CD14-positive monocyte (primary cell): ENCODE measurements at regions not wholly inside any gene's neighbourhood (a gene's known extent, or its start where the extent isn't known, plus 50 kb on each side); places are given as distances from the start of the nearest gene placed in this dataset.

Experiments
- DNase-seq, 3 donors: peaks; one replicate each; pipeline ENCODE4 v3.0.0-alpha.2; 2011 to 2022
- H2AFZ ChIP-seq: 2 replicates; pipeline ENCODE4 v1.6.0; 2012; ENCODE audit warnings: mild to moderate bottlenecking, low read depth, low read length, inconsistent platforms; ENCODE audit not compliant: insufficient read depth, poor library complexity, severe bottlenecking
- H3K27ac ChIP-seq, 2 donors: 1 replicate in 1 of 2; 2 replicates in 1 of 2; pipeline ENCODE4 v1.5.1; 2012 to 2013; ENCODE audit warnings: low read length in 2 of 2, control low read depth in 1 of 2, inconsistent platforms in 1 of 2, low read depth in 1 of 2, mild to moderate bottlenecking in 1 of 2
- H3K27me3 ChIP-seq, 2 donors: one replicate each; pipeline versions ENCODE4 v1.6.0 to v1.6.1; 2011 to 2013; ENCODE audit warnings: low read length in 2 of 2; ENCODE audit not compliant: control insufficient read depth in 2 of 2, insufficient read depth in 2 of 2
- H3K36me3 ChIP-seq, 2 donors: replicated peaks in 1 of 2; 1 replicate in 1 of 2; 2 replicates in 1 of 2; pipeline versions ENCODE4 v1.5.1 to v1.6.1; 2012 to 2013; ENCODE audit warnings: low read length in 2 of 2, control low read depth in 1 of 2, inconsistent platforms in 1 of 2, mild to moderate bottlenecking in 1 of 2; ENCODE audit not compliant: insufficient read depth in 2 of 2, control insufficient read depth in 1 of 2
- H3K4me1 ChIP-seq, 2 donors: 1 replicate in 1 of 2; 2 replicates in 1 of 2; pipeline versions ENCODE4 v1.5.1 to v1.6.1; 2012 to 2013; ENCODE audit warnings: low read length in 2 of 2, control low read depth in 1 of 2, inconsistent platforms in 1 of 2, mild to moderate bottlenecking in 1 of 2, moderate library complexity in 1 of 2; ENCODE audit not compliant: insufficient read depth in 2 of 2, control insufficient read depth in 1 of 2
- H3K4me2 ChIP-seq: replicated peaks from 2 replicates; pipeline ENCODE3; 2012; ENCODE audit warnings: low read length, moderate library complexity, mild to moderate bottlenecking; ENCODE audit not compliant: poor library complexity, severe bottlenecking; ENCODE audit errors: extremely low read depth
- H3K4me3 ChIP-seq, 3 experiments: fragments of 200-600 bp in 1 of 3; sonication (generic) in 1 of 3; replicated peaks in 1 of 3; 1 replicate in 2 of 3; 2 replicates in 1 of 3; pipeline ENCODE4 v1.5.1; 2011 to 2013; ENCODE audit warnings: low read length in 3 of 3, mild to moderate bottlenecking in 3 of 3, control low read depth in 2 of 3, low read depth in 2 of 3, inconsistent platforms in 1 of 3, moderate library complexity in 1 of 3
- H3K79me2 ChIP-seq: 2 replicates; pipeline ENCODE4 v1.6.0; 2012; ENCODE audit warnings: mild to moderate bottlenecking, control low read depth, inconsistent platforms, low read length, moderate library complexity; ENCODE audit not compliant: insufficient read depth
- H3K9ac ChIP-seq: 2 replicates; pipeline ENCODE4 v1.6.0; 2017; ENCODE audit warnings: low read length, mild to moderate bottlenecking; ENCODE audit not compliant: insufficient read depth, poor library complexity, severe bottlenecking
- H3K9me3 ChIP-seq, 2 donors: replicated peaks in 1 of 2; 1 replicate in 1 of 2; 2 replicates in 1 of 2; pipeline versions ENCODE4 v1.5.1 to v1.6.1; 2012 to 2013; ENCODE audit warnings: low read length in 2 of 2, control low read depth in 1 of 2; ENCODE audit not compliant: control insufficient read depth in 1 of 2, insufficient read depth in 1 of 2
- H4K20me1 ChIP-seq: 2 replicates; pipeline ENCODE4 v1.6.0; 2012; ENCODE audit warnings: mild to moderate bottlenecking, low read length, control low read depth, moderate library complexity; ENCODE audit not compliant: insufficient read depth
- H3K27ac Mint-ChIP-seq, 7 donors: one replicate each; pipeline ENCODE4 v1.8.0; 2020; ENCODE audit warnings: mild to moderate bottlenecking in 7 of 7, mixed read lengths in 7 of 7, moderate library complexity in 6 of 7, inconsistent platforms in 2 of 7
- H3K27me3 Mint-ChIP-seq, 3 donors: one replicate each; pipeline ENCODE4 v1.8.0; 2021 to 2022; ENCODE audit warnings: low read depth in 3 of 3, mild to moderate bottlenecking in 3 of 3, mixed read lengths in 3 of 3, moderate library complexity in 3 of 3, inconsistent platforms in 1 of 3
- H3K36me3 Mint-ChIP-seq, 2 donors: one replicate each; pipeline ENCODE4 v1.8.0; 2020; ENCODE audit warnings: mixed read lengths in 2 of 2, inconsistent platforms in 1 of 2, mild to moderate bottlenecking in 1 of 2
- H3K4me1 Mint-ChIP-seq: one replicate; pipeline ENCODE4 v1.8.0; 2020; ENCODE audit warnings: mild to moderate bottlenecking, mixed read lengths
- H3K4me3 Mint-ChIP-seq, 2 donors: one replicate each; pipeline ENCODE4 v1.8.0; 2020; ENCODE audit warnings: mild to moderate bottlenecking in 2 of 2, mixed read lengths in 2 of 2, moderate library complexity in 1 of 2
- H3K9me3 Mint-ChIP-seq, 7 donors: one replicate each; pipeline ENCODE4 v1.8.0; 2020 to 2022; ENCODE audit warnings: mixed read lengths in 7 of 7, mild to moderate bottlenecking in 6 of 7, moderate library complexity in 6 of 7, inconsistent platforms in 2 of 7
- WGBS: methylation state at CpG from one replicate; pipeline ENCODE4 v1.1.5; 2013; ENCODE audit warnings: missing lambda C conversion rate; ENCODE audit not compliant: insufficient coverage; 5-methylcytosine and 5-hydroxymethylcytosine counted together
- intact Hi-C, 2 donors: fragments of 100-400 bp; cut with micrococcal nuclease; formaldehyde crosslinking; loops; one replicate each; pipeline versions ENCODE4 v1.15.0 to v1.15.1; 2023
- TF ChIP-seq, protein P1 (sequence below): fragments of 200-600 bp; IDR thresholded peaks from one replicate; pipeline ENCODE4 v1.8.0; 2022; ENCODE audit warnings: antibody characterized with exemption, mild to moderate bottlenecking

DNA sequence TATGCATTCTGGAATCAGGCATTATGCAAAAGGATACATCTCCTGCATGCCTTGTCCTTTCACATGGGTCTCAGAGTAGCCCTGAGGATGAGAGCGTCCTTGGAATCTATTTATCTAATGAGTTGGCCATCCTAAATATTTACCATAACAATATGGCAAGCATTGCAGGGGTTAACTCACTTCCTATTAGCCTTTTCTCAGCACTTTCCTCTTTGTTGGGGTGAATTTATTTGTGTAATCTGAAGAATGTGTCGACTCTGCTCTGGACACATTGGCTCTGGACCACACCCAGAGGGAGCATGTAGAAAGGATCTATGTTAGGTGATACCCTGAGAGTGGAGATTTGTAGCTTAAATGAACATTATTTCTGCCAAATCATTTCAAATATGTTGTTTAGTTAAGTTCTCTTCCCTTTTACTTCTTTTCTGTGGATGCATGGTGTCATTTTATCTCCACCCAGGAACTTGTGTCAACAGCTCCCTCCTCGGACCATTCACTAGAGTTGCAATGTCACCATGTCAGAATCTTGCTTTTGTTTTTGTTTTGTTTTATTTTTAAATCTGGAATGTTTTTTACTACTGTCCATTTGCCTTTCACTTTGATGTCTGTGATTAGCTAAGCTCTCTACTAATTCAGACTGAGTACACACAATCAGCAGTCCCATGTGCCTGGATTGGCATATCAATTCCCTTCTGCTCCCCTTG is 757.0 kb upstream of the MMS22L start:
- H3K4me3 ChIP-seq: no peak overlapping the region
- H3K79me2 ChIP-seq: no peaks in the 10 kb centered on the region
- H3K4me3 Mint-ChIP-seq: no peak overlapping the region
- no peaks in the 10 kb centered on the region for H4K20me1 ChIP-seq
- no peaks in the 10 kb centered on the region for H3K4me1 ChIP-seq
- H3K27me3 Mint-ChIP-seq: peaks cover 0 to 1% (median 0%) of the 10 kb centered on the region in 3 donors
- H3K27ac Mint-ChIP-seq: no peak overlapping the region
- TF ChIP-seq, protein P1, sequence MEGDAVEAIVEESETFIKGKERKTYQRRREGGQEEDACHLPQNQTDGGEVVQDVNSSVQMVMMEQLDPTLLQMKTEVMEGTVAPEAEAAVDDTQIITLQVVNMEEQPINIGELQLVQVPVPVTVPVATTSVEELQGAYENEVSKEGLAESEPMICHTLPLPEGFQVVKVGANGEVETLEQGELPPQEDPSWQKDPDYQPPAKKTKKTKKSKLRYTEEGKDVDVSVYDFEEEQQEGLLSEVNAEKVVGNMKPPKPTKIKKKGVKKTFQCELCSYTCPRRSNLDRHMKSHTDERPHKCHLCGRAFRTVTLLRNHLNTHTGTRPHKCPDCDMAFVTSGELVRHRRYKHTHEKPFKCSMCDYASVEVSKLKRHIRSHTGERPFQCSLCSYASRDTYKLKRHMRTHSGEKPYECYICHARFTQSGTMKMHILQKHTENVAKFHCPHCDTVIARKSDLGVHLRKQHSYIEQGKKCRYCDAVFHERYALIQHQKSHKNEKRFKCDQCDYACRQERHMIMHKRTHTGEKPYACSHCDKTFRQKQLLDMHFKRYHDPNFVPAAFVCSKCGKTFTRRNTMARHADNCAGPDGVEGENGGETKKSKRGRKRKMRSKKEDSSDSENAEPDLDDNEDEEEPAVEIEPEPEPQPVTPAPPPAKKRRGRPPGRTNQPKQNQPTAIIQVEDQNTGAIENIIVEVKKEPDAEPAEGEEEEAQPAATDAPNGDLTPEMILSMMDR: no peak
- no peaks in the 10 kb centered on the region for H3K27me3 ChIP-seq
- H3K4me1 Mint-ChIP-seq: no peaks in the 10 kb centered on the region
- no peak overlapping the region for H2AFZ ChIP-seq
- no CpG with 5 or more reads among the region's 3 CpGs for WGBS
- no peaks in the 10 kb centered on the region for H3K9me3 Mint-ChIP-seq
- no peaks in the 10 kb centered on the region for H3K36me3 ChIP-seq
- no peak overlapping the region for H3K9ac ChIP-seq
- H3K4me2 ChIP-seq: no peak overlapping the region
- no peak overlapping the region for H3K27ac ChIP-seq
- no peaks in the 10 kb centered on the region for H3K36me3 Mint-ChIP-seq
- no peaks in the 10 kb centered on the region for H3K9me3 ChIP-seq
- DNase-seq: no peak
- intact Hi-C loops: no loop called here

- H3K27me3 ChIP-seq: no peaks in the 10 kb centered on the region
- no peaks in the 10 kb centered on the region for H3K79me2 ChIP-seq
- intact Hi-C loops: no loop called here
- no peaks in the 10 kb centered on the region for H3K9me3 ChIP-seq
- DNase-seq: no peak
- no peak overlapping the region for H3K9ac ChIP-seq
- no peak overlapping the region for H2AFZ ChIP-seq
- no peak overlapping the region for H3K27ac Mint-ChIP-seq
- H3K4me1 ChIP-seq: no peaks in the 10 kb centered on the region
- no peaks in the 10 kb centered on the region for H3K4me1 Mint-ChIP-seq
- no peaks in the 10 kb centered on the region for H3K36me3 Mint-ChIP-seq
- TF ChIP-seq, protein P1: no peak
- H3K4me2 ChIP-seq: no peak overlapping the region
- no peak overlapping the region for H3K4me3 Mint-ChIP-seq
- peaks cover 0 to 1% (median 0%) of the 10 kb centered on the region in 3 donors for H3K27me3 Mint-ChIP-seq
- no peaks in the 10 kb centered on the region for H3K9me3 Mint-ChIP-seq
- no peaks in the 10 kb centered on the region for H4K20me1 ChIP-seq
- H3K4me3 ChIP-seq: no peak overlapping the region
- no peak overlapping the region for H3K27ac ChIP-seq
- no peaks in the 10 kb centered on the region for H3K36me3 ChIP-seq
Measured at GRCh38 chr6:98041056-98041455, 758.0 kb upstream of the MMS22L start.
